GM18858 (cell line): ENCODE measurements at regions not wholly inside any gene's neighbourhood (a gene's known extent, or its start where the extent isn't known, plus 50 kb on each side); places are given as distances from the start of the nearest gene placed in this dataset.
"Not testable (repeated sequence)": the region's sequence is repeated elsewhere in the genome, so short reads cannot be mapped to it uniquely, and the experiment has no call there.

Experiments
- ATAC-seq: cut with Tn5 transposase; IDR thresholded peaks from one replicate; pipeline ENCODE4 v1.9.1; 2021; ENCODE audit not compliant: unreplicated experiment

DNA sequence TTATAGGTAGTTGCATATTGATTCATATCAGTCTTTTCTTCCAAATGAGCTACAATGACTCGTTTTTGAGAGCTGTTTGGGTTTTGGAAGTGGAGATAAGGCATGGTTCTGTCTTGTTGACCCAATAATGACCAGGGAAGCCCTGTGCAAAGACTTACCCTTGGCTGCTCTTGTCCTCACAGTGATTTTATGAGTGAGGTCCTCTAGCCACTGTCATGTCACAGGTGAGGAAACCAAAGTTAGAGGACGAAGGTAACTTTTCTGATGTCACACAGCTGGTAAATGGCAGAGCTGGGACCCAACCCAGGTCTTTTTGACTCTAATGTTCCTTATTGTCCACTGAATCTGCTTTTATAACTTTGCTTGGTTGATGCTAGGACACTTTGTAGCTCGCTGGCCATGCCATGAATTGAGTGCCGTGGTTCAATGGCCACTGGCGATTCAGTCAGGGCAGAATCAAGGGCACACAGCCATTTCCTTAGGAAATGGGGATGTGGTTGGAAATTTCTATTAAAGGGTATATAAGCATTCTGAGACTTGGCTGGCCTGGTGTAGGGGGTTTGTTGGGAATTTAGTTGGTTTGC lies 249.1 kb downstream of the GOLGA6L6 start:
- not testable (repeated sequence) for ATAC-seq

DNA sequence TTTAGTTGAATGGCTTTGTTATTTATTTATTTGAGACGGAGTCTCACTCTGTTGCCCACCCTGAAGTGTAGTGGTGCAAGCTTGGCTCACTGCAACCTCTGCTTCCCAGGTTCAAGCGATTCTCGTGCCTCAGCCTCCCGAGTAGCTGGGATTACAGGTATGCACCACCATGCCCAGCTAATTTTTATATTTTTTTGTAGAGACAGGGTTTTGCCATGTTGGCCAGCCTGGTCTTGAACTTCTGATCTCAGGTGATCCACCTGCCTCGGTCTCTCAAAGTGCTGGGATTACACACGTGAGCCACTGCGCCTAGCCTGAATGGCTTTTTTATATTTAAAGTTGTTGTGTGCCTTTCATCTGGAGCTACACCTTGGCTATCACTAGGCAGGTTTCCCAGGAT lies 250.0 kb downstream of the GOLGA6L6 start:
- ATAC-seq: not testable (repeated sequence)

DNA sequence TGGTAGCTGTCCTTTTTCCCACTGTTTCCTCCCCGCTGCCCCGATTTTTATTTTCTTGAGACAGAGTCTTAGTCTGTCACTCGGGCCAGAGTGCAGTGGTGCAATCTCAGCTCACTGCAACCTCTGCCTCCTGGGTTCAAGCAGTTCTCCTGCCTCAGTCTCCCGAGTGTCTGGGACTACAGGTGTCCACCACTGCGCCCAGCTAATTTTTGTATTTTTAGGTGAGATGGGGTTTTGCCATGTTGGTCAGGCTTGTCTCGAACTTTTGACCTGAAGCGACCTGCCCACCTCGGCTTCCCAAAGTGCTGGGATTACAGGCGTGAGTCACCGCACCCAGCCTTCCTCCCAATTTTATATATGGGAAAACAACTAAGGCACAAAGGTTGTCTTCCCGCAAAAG lies 251.0 kb downstream of the GOLGA6L6 start:
- ATAC-seq: not testable (repeated sequence)

DNA sequence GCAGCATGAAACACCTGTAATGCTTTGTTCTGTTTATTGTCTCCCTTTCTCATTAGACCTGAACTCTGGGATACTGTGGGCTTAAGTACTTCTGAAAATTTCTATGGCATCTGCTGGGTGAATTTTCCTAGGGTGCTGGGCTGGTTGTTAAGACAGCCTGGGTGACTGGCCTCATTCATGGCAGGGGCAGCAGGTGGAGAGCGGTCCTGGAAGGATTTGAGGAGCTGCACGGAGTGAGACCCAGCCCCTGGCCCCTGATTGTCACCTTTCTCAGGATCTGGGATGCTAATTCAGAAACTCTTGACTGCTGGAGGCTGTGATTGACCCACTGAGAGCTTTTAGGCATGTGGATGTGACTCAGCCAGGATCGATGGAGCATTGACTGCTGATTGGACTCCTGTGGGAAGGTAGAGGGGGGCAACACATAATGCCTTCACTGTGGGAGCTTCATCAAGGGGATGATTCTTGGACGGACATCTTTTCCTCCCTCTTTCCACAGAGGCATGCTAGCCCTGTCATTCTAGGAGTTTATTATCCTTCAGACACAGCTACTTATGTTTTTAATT lies 252.0 kb downstream of the GOLGA6L6 start:
- ATAC-seq: not testable (repeated sequence)

DNA sequence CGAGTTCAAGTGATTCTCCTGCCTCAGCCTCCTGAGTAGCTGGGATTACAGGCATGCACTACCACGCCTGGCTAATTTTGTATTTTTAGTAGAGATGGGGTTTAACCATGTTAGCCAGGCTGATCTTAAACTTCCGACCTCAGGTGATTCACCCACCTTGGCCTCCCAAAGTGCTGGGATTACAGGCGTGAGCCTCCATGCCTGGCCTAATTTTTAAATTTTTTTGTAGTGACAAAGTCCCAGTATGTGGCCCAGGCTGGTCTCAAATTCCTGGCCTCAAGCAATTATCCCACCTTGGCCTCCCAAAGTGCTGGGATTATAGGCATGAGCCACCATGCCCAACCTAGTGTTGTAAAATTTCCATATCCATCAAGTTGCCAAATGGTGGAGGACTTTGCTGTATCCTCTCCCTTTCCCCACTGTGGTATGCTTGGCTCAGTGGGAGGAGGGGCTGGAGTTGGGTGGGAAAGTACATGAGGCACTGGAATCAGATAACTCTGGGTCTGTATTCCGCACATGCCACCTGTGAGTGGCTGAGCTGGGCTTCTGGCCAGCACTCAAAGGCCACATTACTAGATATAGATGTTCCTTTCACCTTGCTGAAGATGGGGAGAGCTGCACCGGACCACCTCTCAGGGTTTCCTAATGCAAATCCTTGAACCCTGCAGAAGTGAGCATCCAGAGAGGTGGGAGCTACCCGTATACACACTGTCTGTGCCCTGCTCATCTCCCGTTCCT lies 252.6 kb downstream of the GOLGA6L6 start:
- ATAC-seq: not testable (repeated sequence)

DNA sequence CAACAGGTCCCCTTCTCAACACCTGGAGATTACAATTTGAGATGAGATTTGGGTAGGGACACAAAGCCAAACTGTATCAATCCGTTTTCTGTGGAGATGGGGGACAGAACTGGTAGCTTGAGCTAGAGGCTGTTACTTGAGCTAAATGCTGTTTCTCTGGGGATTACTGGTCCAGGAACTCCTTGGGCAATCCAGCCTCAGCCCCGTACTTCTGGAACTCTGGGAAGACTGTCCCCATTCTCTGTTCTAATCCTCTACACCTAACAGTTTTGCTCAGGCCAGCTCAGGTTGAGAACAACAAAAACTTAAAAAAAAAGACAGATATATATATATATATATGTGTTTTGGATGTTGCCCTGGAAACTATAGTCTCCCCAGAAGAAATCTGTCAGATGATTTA lies 255.0 kb downstream of the GOLGA6L6 start:
- ATAC-seq: not testable (repeated sequence)

DNA sequence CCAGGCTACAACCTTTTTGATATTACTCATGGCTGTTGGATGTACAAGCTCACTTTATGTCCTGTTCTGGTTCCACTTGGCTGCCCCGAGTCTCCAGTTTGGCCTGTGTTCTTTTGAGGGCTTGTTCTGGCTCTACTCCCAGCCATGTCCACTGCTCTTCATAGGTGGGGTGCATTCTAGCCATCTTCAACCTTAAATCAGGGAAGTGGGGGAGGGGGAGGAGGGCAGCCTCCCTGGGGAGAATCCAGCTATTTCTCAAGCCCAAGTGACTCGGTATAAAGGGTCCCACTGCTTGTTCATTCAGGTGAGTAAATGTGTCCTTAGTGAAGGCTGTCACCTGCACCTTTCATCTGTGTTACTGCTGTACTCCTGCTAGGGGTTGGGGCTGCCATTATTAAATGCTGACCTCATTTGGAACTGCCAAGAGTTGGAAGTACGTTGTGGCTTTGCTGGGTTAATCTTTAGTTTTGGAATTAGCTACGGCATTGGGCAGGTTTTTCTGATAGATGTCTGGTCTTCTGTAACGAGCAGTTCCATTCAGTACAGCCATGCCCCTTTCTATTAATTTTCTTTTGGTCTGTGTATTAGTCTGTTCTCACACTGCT lies 255.8 kb downstream of the GOLGA6L6 start:
- ATAC-seq: not testable (repeated sequence)

DNA sequence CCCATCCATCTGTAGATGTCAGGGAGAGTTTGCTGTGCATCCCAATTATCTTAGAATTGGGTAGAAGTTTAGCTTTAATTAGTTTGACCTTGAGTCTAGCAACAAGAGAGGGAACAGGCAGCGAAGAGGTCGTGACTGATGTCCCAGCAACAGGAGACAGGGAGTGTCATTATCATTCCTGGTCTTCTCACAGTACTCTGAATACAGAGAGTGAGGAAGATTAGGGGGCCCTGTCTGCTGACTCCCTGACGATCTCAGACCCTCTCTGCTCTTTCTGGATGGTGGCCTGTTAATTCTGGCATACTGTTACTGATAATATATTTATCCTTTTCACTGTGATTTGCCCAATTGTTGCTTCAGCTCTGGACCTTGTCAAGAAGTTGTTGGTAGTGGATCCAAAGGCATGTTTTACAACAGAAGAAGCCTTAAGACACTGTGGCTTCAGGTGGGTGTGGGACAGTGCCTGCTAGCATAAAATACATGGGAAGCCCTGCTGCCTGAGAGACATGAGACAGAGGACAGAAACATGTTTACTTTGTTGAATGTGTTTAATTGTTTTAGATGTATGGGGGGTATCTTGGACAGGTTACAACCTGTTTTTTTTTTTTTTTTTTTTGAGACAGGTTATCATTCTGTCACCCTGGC lies 256.6 kb downstream of the GOLGA6L6 start:
- not testable (repeated sequence) for ATAC-seq

DNA sequence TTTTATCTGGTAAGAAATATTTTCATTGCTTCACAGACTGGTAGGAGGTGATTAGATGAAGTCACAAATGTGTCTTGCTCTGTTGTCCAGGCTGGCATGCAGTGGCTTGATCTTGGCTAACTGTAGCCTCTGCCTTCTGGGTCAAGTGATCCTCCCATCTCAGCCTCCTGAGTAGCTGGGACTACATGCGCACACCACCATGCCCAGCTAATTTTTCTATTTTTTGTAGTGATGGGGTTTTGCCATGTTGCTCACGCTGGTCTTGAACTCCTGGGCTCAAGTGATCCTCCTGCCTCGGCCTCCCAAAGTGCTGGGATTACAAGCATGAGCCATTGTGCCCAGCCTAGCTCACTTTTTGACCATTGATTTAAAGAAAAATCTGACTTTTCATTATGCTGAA lies 257.9 kb downstream of the GOLGA6L6 start:
- not testable (repeated sequence) for ATAC-seq

DNA sequence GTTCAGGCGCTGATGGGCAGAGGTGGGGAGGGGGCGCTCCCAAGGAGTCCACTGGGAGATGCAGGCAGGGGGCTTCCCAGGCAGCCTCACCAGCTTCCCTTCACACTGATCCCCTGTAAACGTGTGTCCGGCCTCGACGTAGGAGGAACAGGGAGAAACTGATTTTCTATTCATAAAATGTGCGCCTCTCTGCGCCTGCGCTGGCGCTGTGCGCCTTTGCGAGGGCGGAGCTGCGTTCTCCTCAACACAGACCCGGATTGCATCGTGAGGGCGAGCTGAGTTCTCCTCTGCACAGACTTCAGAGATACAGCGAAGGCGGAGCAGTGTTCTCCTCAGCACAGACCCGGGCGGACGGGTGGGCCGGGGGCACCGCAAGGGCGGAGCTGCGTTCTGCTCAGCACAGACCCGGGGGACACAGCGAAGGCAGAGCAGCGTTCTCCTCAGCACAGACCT lies 259.1 kb downstream of the GOLGA6L6 start:
- ATAC-seq: not testable (repeated sequence)

DNA sequence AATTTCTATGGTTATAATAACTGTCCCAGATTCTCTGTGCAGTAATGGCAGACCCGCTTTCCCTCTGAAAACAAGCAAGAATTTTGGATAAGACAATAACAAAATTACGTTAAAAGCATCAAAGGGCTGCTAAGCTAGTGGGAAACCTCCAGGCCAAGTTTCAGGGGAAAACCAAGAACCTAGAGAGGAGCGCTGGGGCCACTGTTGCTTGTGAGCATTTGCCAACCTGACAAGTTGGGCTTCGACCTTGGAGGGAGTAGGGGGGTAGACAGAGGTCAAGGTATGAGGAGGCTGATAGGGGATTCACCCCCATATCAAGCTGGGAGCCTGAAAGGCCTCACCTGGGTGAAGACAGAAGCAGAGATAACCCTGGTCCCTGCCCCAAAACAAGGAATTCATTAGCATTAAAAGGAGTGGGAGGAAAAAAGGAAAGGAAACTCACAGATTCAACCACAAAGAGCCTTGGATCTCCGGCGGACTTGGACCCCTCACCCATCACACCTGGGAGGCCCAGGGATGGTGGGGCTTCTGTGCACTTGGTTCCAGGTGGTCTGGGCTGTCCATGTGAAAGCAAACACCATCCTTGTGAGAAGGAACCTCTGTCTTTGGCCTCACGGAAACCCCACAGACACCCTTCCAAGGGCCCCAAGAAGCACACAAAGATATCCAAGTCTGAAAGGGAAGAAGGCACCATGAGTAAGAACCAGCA lies 259.9 kb downstream of the GOLGA6L6 start:
- not testable (repeated sequence) for ATAC-seq

DNA sequence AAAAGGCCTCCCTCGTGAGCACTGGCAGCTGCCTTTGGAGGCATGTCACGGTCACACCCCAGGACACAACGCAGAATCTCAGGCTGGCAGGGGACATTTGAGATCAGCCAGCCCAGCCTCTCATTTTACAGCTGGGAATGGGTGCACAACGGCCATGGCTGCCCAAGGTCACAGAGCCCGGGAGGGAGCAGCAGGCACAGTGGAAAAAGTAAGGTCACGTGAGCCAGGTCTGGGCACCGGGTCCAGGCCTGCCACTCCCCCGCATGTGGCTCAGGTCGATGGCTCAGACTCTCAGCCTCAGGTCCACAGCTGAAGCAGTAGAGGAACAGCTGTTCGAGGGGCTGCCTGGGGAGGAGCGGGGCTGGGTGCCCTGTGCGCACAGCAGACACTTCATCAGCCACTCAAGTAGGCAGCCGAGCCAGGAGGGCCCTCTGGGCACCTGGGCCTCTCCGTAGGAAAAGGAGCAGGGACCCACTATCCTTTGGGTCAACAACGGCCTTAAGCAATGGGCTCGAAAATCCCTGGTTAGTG lies 260.6 kb downstream of the GOLGA6L6 start:
- ATAC-seq: no peak

DNA sequence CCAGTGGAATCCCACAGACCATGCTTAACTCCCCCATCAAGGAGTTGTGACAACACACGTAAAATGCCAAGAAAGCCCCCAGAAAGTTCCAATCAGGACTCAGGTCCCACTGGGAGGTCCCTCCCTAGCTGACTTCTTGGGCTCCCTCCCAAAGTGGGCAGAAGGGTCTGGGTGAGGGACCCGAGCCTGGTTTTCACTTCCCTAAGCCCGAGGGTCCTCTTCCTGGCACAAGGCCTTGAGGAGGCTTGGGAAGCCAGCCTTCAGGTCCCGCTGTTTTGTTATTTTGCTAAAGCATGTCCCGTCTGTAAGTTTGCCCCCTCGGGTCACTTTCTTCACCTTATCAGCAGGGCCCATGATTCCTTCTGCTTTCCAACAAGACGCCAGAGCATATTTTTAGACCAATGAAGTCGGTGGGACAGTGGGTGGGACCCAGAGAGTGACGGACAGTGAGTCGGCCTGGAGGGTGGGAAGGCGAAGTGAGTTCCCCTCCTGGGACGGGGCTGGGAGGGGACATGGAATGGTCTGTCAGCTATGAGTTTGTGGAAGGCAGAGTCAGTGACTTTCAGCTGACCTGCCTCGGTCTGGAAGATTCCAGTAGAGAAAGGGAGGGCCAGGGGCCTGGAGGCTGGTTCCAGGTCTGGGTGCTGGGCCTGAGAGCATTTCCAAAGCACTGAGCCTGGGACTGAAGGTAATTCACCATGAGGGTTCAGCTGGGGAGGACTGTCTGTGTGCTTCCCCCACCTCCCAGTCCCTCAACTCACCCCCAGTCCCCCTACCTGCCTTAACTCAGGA lies 261.3 kb downstream of the GOLGA6L6 start:
- not testable (repeated sequence) for ATAC-seq

DNA sequence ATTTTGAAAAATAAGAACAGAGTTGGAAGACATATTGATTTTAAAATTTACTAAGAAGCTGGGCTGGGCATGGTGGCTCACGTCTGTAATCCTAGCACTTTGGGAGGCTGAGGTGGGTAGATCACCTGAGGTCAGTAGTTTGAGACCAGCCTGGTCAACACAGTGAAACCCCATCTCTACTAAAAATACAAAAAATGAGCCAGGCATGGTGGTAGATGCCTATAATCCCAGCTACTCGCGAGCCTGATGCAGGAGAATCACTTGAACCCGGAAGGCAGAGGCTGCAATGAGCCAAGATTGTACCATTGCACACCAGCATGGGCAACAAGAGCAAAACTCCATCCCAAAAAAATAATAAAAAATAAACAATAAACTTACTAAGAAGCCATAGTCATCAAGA lies 262.5 kb downstream of the GOLGA6L6 start:
- ATAC-seq: not testable (repeated sequence)

DNA sequence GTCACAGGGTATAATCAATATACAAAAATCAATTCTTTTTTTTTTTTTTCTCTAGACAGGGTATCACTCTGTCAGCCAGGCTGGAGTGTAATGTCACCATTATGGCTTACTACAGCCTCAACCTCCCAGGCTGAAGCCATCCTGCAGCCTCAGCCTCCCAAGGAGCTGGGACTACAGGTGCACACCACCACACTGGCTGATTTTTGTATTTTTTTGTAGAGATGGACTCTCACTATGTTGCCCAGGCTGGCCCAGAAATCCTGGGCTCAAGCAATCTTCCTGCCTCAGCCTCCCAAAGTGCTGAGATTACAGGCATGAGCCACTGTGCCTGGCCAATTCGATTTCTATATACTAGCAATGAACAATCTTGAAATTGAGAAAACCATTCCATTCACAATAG lies 263.2 kb downstream of the GOLGA6L6 start:
- ATAC-seq: not testable (repeated sequence)

DNA sequence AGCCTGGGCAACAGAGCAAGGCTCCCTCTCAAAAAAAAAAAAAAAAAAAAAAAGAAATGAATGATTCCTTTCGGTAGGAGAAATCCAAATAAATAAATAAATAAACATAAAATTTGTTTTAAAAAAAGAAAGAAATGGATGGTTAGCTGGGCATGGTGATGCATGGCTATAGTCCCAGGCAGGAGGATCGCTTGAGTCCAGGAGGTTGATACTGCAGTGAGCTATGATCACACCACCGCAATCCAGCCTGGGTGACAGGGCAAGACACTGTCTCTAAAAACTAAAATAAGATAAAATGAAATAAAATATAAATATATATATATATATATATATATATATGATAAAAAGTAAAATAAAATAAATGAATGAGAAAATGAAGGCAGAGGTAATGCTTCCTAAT lies 264.1 kb downstream of the GOLGA6L6 start:
- ATAC-seq: not testable (repeated sequence)

DNA sequence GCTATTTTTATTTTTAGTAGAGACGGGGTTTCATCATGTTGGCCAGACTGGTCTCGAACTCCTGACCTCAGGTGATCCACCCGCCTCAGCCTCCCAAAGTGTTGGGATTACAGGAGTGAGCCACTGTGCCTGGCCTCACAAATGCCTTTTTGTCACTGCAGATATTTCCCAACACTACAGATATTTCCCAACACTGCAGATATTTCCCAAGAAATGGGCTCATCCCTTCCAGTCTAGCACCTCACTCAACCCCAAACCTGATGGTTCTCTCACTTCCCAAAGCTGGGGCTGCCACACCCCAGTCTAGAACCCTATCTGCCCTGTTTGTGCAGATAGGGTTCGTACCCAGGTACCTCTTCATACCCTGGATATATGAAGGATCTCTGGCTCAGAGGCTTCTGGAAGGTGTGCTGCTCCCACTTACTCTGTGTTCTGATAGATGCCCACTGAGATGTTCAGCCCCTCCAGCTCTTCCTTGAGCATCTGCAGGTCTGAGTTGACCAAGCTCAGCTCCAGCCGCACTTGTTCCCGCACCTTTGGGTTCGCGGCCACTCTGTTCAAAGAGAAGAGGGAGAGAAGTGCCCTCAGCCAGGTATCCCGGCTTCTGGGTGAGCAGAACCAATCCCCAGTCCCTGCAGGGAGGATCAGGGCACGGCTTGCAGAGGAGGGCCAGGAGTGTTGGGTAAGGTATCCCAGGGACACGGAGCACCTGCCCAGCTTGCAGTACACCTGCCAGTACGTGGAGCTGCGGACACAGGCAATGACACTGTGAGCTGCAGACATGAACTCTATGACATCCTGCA lies 265.1 kb downstream of the GOLGA6L6 start:
- ATAC-seq: not testable (repeated sequence)

DNA sequence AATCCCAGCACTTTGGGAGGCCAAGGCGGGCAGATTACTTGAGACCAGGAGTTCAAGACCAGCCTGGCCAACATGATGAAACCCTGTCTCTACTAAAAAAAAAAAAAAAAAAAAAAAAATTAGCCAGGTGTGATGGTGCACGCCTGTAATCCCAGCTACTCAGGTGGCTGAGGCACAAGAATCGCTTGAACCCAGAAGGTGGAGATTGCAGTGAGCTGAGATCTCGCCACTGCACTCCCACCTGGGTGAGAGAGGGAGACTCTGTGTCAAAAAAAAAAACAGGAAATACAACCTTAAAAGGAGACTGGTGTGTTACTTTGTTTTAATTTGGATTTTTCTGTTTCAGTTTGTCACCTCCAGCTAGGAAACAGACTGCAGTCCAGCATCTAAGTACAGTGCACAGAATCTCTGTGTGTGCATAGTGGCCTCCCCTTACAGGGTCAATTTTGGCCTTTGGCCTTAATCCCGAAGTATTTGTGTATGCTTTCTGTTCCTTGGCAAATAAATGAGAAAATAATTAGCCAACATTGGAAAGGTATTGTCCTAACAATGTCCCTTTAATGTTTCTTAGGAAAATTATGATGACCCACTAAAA lies 266.1 kb downstream of the GOLGA6L6 start:
- ATAC-seq: not testable (repeated sequence)
